ENCODE measurements at regions not wholly inside any gene's neighbourhood (a gene's known extent, or its start where the extent isn't known, plus 50 kb on each side); places are given as distances from the start of the nearest gene placed in this dataset.

GRCh38 chr4:182175788-182176519 is 67.2 kb upstream of the TENM3 start:
- no peak for DNase-seq (ENCODE audit: low read depth in 2 of 2)

- no peak for DNase-seq (ENCODE audit: low read depth in 2 of 2)
Observed at GRCh38 chr4:182177166-182177565, 66.0 kb upstream of the TENM3 start.

DNA sequence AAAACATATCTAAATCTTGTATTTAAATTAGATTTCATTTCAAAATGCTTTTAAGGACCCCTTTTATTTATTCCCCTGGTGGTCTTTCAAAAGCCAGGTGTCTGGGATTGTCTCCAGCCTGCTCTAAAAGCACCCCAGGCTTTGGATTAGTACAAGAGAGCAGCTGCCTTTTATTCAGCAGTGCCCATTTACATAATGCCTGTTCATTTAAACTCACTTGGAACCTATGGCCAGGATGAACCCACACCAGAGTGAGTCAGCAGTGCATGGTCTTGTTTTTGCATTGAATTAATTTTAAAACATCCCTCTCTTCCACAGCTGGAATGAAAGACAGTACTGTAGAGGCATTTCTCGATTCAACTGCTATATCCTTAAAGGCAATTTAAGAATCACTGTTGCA is 64.1 kb upstream of the TENM3 start:
- no peak for DNase-seq (ENCODE audit: low read depth in 2 of 2)

- DNase-seq (ENCODE audit: low read depth in 2 of 2): no peak
Observed at GRCh38 chr4:182179751-182180150, 63.5 kb upstream of the TENM3 start.

GRCh38 chr4:182185491-182185890 is 57.7 kb upstream of the TENM3 start:
- DNase-seq (ENCODE audit: low read depth in 2 of 2): no peak

- DNase-seq (ENCODE audit: low read depth in 2 of 2): no peak
Observed at GRCh38 chr4:182187674-182188073, 55.5 kb upstream of the TENM3 start.

DNA sequence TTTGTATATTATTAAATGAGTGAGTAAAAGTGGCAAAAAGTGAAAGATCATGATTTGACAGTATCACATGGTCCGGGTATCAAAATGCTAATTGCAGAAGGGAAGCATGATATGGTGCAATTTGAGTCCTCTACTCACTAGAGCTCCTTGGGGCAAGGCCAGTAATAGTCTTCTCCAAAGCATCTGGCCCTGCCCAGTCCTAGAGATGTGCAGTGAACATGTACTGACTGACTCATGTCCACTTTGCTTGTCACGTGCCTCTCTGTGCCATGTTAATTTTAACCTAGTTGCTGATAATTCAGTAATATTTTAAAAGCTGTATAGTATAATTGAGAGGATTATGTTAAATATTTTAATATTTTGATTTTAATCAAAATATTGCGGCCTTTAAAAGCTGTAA is 54.6 kb upstream of the TENM3 start:
- no peak for DNase-seq (ENCODE audit: low read depth in 2 of 2)

- DNase-seq (ENCODE audit: low read depth in 2 of 2): no peak
Observed at GRCh38 chr4:182189103-182189878, 53.9 kb upstream of the TENM3 start.

GRCh38 chr4:182190306-182190705 is 52.9 kb upstream of the TENM3 start:
- DNase-seq (ENCODE audit: low read depth in 2 of 2): no peak

GRCh38 chr4:182192511-182193181 is 50.6 kb upstream of the TENM3 start:
- DNase-seq (ENCODE audit: low read depth in 2 of 2): no peak

- DNase-seq (ENCODE audit: low read depth in 2 of 2): no peak
Observed at GRCh38 chr4:182193311-182193710, 49.9 kb upstream of the TENM3 start.

Data from stimulated activated CD4-positive, alpha-beta T cell treated with anti-CD3 and anti-CD28 coated beads, Interleukin-1b, Interleukin-23, amount 100 ng/mL, for 4 hours (primary cell).